IMR-90 (cell line): ENCODE measurements at regions not wholly inside any gene's neighbourhood (a gene's known extent, or its start where the extent isn't known, plus 50 kb on each side); places are given as distances from the start of the nearest gene placed in this dataset.

ENCODE experiments used
- ATAC-seq: fragments of 200-7000 bp; cut with Tn5 transposase; 2 replicates; pipeline ENCODE4 v1.9.1; 2020; ENCODE audit warnings: low read depth, mild to moderate bottlenecking, moderate library complexity
- BruUV-seq: library from RNA; stranded (reverse); fragments of 400-500 nt; replicated peaks from 2 replicates; lab custom pipeline; 2021; lab: Mats Ljungman, UMichigan
- CTCF ChIA-PET: fragments of 300-600 bp; formaldehyde crosslinking; extraction: SDS; loops from one replicate; lab custom pipeline; 2021; ENCODE audit warnings: antibody characterized with exemption; lab: Yijun Ruan, JAX
- POLR2A ChIA-PET: fragments of 300-600 bp; sonication (Branson Sonifier 250); formaldehyde crosslinking; loops from one replicate; lab custom pipeline; 2022; ENCODE audit warnings: antibody characterized with exemption; ENCODE audit not compliant: unreplicated experiment; lab: Charles Lee
- DNase-seq: peaks from one replicate; pipeline ENCODE4 v3.0.0; 2013
- H2AFZ ChIP-seq: replicated peaks from 2 replicates; pipeline ENCODE3; 2013; ENCODE audit warnings: low read length, mild to moderate bottlenecking; ENCODE audit not compliant: poor library complexity
- H2AK5ac ChIP-seq: 2 replicates; pipeline ENCODE4 v1.6.1; 2013; ENCODE audit warnings: low read depth, low read length, inconsistent platforms
- H2AK9ac ChIP-seq: replicated peaks from 2 replicates; pipeline ENCODE3; 2013; ENCODE audit warnings: mild to moderate bottlenecking, low read depth, low read length, moderate library complexity; ENCODE audit not compliant: poor library complexity
- H2BK120ac ChIP-seq: 2 replicates; pipeline ENCODE4 v1.6.1; 2013; ENCODE audit warnings: low read depth, low read length, inconsistent platforms
- H2BK15ac ChIP-seq: 3 replicates; pipeline ENCODE4 v1.6.1; 2013; ENCODE audit warnings: low read depth, low read length, inconsistent platforms
- H2BK20ac ChIP-seq: 2 replicates; pipeline ENCODE4 v1.6.1; 2013; ENCODE audit warnings: low read depth, mild to moderate bottlenecking, inconsistent platforms, low read length, moderate library complexity
- H2BK5ac ChIP-seq: 2 replicates; pipeline ENCODE4 v1.6.1; 2013; ENCODE audit warnings: mild to moderate bottlenecking, low read depth, low read length, inconsistent platforms; ENCODE audit not compliant: poor library complexity, severe bottlenecking
- H3K14ac ChIP-seq: replicated peaks from 2 replicates; pipeline ENCODE4 v1.6.1; 2013; ENCODE audit warnings: low read depth, low read length, inconsistent platforms
- H3K18ac ChIP-seq: 2 replicates; pipeline ENCODE4 v1.6.1; 2013; ENCODE audit warnings: low read depth, low read length, control low read depth
- H3K23ac ChIP-seq: 2 replicates; pipeline ENCODE4 v1.6.1; 2013; ENCODE audit warnings: low read depth, low read length, inconsistent platforms
- H3K27ac ChIP-seq: 2 replicates; pipeline ENCODE4 v1.5.1; 2013; ENCODE audit warnings: mild to moderate bottlenecking, control low read depth, low read length; ENCODE audit not compliant: insufficient read depth
- H3K27me3 ChIP-seq: 2 replicates; pipeline ENCODE4 v1.6.1; 2013; ENCODE audit warnings: low read length; ENCODE audit not compliant: control insufficient read depth, insufficient read depth
- H3K36me3 ChIP-seq: 2 replicates; pipeline ENCODE4 v1.6.1; 2013; ENCODE audit warnings: low read length, mixed read lengths; ENCODE audit not compliant: control insufficient read depth, insufficient read depth
- H3K4ac ChIP-seq: 2 replicates; pipeline ENCODE4 v1.6.1; 2013; ENCODE audit warnings: low read depth, low read length, inconsistent platforms
- H3K4me1 ChIP-seq: 2 replicates; pipeline ENCODE4 v1.6.1; 2013; ENCODE audit warnings: low read length, mixed read lengths; ENCODE audit not compliant: control insufficient read depth, insufficient read depth
- H3K4me2 ChIP-seq: 2 replicates; pipeline ENCODE4 v1.6.1; 2013; ENCODE audit warnings: low read depth, mild to moderate bottlenecking, control low read depth, low read length, moderate library complexity
- H3K4me3 ChIP-seq: 2 replicates; pipeline ENCODE4 v1.5.1; 2013; ENCODE audit warnings: low read depth, mild to moderate bottlenecking, control low read depth, low read length, moderate library complexity; ENCODE audit not compliant: insufficient read depth
- H3K56ac ChIP-seq: 2 replicates; pipeline ENCODE4 v1.6.1; 2013; ENCODE audit warnings: low read length, inconsistent platforms; ENCODE audit not compliant: insufficient read depth; ENCODE audit errors: extremely low read depth
- H3K79me1 ChIP-seq, 2 experiments: 2 replicates each; pipeline ENCODE4 v1.6.1; 2013; ENCODE audit warnings: low read length in 2 of 2, inconsistent platforms in 1 of 2, low read depth in 1 of 2
- H3K9ac ChIP-seq: 2 replicates; pipeline ENCODE4 v1.6.1; 2013; ENCODE audit warnings: low read depth, low read length, control low read depth
- H3K9me1 ChIP-seq: 2 replicates; pipeline ENCODE4 v1.6.1; 2013; ENCODE audit warnings: low read length, inconsistent platforms; ENCODE audit not compliant: insufficient read depth
- H3K9me3 ChIP-seq: 2 replicates; pipeline ENCODE4 v1.6.1; 2013; ENCODE audit warnings: low read length; ENCODE audit not compliant: control insufficient read depth, insufficient read depth
- H4K20me1 ChIP-seq: 2 replicates; pipeline ENCODE4 v1.6.1; 2013; ENCODE audit warnings: low read length, inconsistent platforms; ENCODE audit not compliant: insufficient read depth
- H4K5ac ChIP-seq: 2 replicates; pipeline ENCODE4 v1.6.1; 2013; ENCODE audit warnings: mild to moderate bottlenecking, low read depth, low read length, control low read depth
- H4K8ac ChIP-seq, 2 experiments: 2 replicates each; pipeline ENCODE4 v1.6.1; 2013; ENCODE audit warnings: low read depth in 2 of 2, low read length in 2 of 2, control low read depth in 1 of 2, inconsistent platforms in 1 of 2
- H4K91ac ChIP-seq: 2 replicates; pipeline ENCODE4 v1.6.1; 2013; ENCODE audit warnings: low read depth, low read length, inconsistent platforms; ENCODE audit not compliant: insufficient read depth
- FOS ChIP-seq: fragments of 150-350 bp; IDR thresholded peaks from 2 replicates; pipeline ENCODE4 v1.6.1; 2016; ENCODE audit warnings: low read depth, low read length
- MAFK ChIP-seq: IDR thresholded peaks from 2 replicates; pipeline ENCODE4 v1.6.1; 2012; ENCODE audit warnings: low read depth, low read length, improper control_type of control experiment
- RAD21 ChIP-seq: IDR thresholded peaks from 2 replicates; pipeline ENCODE4 v1.6.1; 2012; ENCODE audit warnings: low read length, improper control_type of control experiment
- RCOR1 ChIP-seq: IDR thresholded peaks from 2 replicates; pipeline ENCODE4 v1.6.1; 2012; ENCODE audit warnings: mild to moderate bottlenecking, low read length, improper control_type of control experiment; ENCODE audit not compliant: insufficient replicate concordance
- SMC3 ChIP-seq: fragments of 150-350 bp; IDR thresholded peaks from 2 replicates; pipeline ENCODE4 v1.6.1; 2016; ENCODE audit warnings: low read depth, mild to moderate bottlenecking, antibody characterized with exemption, low read length, moderate library complexity
- WGBS, 2 experiments: methylation state at CpG; one replicate each; pipeline versions ENCODE4 v1.1.5 to v1.1.7; 2013; ENCODE audit warnings: missing lambda C conversion rate in 2 of 2; ENCODE audit not compliant: insufficient read length in 1 of 2; ENCODE audit errors: extremely low coverage in 2 of 2; 5-methylcytosine and 5-hydroxymethylcytosine counted together
- dilution Hi-C: fragments of 300-500 bp; cut with HindIII; formaldehyde crosslinking; loops from one replicate; pipeline ENCODE4 v1.14.3; 2018; ENCODE audit warnings: low sequenced_read_pairs; ENCODE audit not compliant: unreplicated experiment
- in situ Hi-C: fragments of 300-500 bp; cut with MboI; formaldehyde crosslinking; loops from 3 replicates; pipeline ENCODE4 v1.14.3; 2019; ENCODE audit warnings: low sequenced_read_pairs, inconsistent platforms, mixed read lengths
- intact Hi-C: fragments of 100-400 bp; cut with micrococcal nuclease; formaldehyde crosslinking; loops from 2 replicates; pipeline ENCODE4 v1.10.0; 2022

DNA sequence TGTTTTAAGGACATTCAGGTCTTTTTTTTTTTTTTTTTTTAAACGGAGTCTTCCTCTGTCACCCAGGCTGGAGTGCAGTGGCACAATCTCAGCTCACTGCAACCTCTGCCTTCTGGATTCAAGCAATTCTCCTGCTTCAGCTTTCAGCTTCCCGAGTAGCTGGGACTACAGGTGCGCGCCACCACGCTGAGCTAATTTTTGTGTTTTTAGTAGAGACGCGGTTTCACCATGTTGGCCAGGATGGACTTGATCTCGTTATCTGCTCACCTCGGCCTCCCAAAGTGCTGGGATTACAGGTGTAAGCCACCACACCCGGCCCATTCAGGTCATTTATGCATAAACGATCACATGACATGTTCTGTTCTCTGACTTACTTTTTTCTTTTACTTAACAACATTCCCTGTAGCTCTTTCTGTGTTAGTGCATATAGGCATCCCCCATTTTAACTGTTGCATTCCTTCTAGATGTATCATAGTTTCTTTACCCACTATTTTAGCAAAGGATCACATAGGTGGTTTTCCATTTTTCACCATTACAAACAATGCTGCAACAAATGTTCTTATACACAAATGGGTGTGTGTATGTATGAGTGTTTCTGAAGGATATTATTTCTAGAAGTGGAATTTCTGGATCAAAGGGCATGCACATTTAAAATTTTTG, 74.2 kb downstream of the ARF6 start (continued):
- TF ChIP-seq RAD21: no peak

DNA sequence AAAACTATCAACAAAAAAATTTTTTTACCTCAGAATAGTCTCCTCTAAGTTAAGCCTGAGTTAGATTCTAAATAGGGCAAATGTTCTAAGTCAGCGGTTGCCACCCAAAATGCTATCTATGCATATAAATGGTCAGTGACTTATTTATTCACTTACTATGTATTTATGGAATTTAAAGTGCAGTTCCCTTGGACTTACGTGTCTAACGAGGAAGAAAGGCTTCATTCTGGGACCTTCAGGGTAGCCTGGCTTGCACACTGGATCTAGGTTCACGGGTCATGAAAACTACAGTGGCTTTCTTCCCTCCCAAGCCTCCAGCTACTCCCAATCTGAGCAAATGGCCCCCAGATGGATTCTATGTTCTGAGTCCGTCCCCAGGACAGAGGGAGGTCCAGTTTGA, 77.1 kb downstream of the ARF6 start:
- Histone ChIP-seq H3K27ac (peak overlapping the region; percentile 81; the same call in 1 of the 2 replicates), H3K14ac (peak overlapping the region; percentile 71), H3K23ac (peak overlapping the region; percentile 34; the same call in 1 of the 2 replicates), H3K4ac (peak overlapping the region; percentile 92), H3K18ac (peak overlapping the region; percentile 98), H2AK5ac (peak overlapping the region; percentile 59; the same call in 1 of the 2 replicates), H2AFZ (no peak overlapping the region), H4K8ac (peak overlapping the region; percentile 63 to 86; a peak in 2 of 4 replicates), H3K4me1 (peaks cover 33% of the 10 kb centered on the region), H3K79me1 (peaks cover 0 to 21% of the 10 kb centered on the region in 2 experiments; a peak in 1 of 4 replicates), H3K4me2 (no peak overlapping the region), H3K9ac (no peak overlapping the region), H4K5ac (peak overlapping the region; percentile 97), H3K36me3 (no peaks in the 10 kb centered on the region), H2BK120ac (peak overlapping the region; percentile 93; the same call in 1 of the 2 replicates), H2BK5ac (no peak overlapping the region), H2BK20ac (peak overlapping the region; percentile 76; the same call in 1 of the 2 replicates), H3K4me3 (no peak overlapping the region), H3K56ac (no peak overlapping the region), H3K27me3 (no peaks in the 10 kb centered on the region), H4K20me1 (no peaks in the 10 kb centered on the region), H4K91ac (peak overlapping the region; percentile 74), H3K9me1 (peaks cover 19% of the 10 kb centered on the region), H3K9me3 (no peaks in the 10 kb centered on the region), H2AK9ac (no peak overlapping the region), H2BK15ac (peak overlapping the region; percentile 88; the same call in 2 of the 3 replicates)
- no TSS peak for BruUV-seq
- dilution Hi-C loops (no loop called here), in situ Hi-C loops (no loop called here), intact Hi-C loops (loop anchor here (5.0 kb wide), 1 partner anchor 103 kb away; no protein-coding TSS in a partner anchor)
- ATAC-seq (no peak), DNase-seq (no peak)
- WGBS, 2 experiments: 80% methylated on average over 1 of the region's 5 CpGs; no CpG with 5 or more reads in 1 of the 2 experiments
- POLR2A ChIA-PET: no interaction called here
- CTCF ChIA-PET: interaction anchor here (0.6 to 0.8 kb wide), 2 partner anchors 90 to 108 kb away, joined by 3 to 4 read pairs; no protein-coding TSS in a partner anchor
- TF ChIP-seq FOS (no peak), MAFK (no peak), RCOR1 (no peak), SMC3 (no peak)
